ENCODE measurements at regions not wholly inside any gene's neighbourhood (a gene's known extent, or its start where the extent isn't known, plus 50 kb on each side); places are given as distances from the start of the nearest gene placed in this dataset.

DNA sequence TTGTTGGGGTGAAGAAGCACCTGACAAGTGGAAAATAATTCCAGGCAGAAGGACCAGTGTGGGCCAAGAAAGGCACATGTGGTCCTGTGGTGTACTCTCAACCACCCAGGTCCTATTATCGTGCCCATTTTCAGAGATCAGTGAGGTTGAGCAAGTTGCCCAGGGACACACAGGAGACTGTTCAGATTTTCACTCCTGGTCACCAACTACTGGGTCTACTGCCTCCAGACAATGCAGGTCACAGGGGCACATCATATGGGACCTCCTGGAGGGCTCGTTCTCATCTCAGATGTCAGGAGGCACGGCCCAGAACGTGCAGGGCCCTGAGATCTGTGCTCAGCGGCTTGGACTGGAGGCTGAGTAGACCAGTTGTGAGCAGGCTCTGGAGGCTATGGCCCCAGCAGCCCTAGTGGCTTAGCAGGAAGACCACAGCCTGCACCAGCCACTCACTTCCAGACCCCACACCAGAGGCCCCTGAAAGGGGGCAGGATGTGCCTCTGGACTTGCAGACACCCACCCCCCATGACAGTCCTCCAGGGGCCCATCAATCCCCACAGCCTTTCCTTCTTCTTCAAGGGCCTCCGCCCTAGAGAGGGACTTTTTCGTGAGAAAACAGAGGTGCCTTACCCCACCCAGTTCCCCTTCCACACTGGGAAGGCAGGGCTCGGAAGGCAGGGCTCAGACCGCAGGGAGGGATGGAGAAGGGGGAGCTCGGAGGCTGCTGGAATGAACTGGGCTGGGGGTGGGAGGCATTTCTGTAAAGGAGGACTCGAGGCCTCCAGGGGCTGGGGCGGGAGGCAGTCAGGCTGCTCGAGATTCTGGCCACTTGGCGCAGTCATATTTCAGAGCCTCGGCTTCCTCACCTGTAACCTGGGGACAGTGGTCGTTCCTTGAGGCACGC is 82.7 kb upstream of the NEURL1B start:
- TF ChIP-seq CTCF (conservative IDR thresholded peaks at IDR 0.05; ENCODE audit: low read depth, low read length), result no peak
- DNase-seq (ENCODE audit: low read depth), result no peak
- H3K4me3 ChIP-seq (ENCODE audit: low read depth, low read length), result peak overlapping the region; percentile 41

DNA sequence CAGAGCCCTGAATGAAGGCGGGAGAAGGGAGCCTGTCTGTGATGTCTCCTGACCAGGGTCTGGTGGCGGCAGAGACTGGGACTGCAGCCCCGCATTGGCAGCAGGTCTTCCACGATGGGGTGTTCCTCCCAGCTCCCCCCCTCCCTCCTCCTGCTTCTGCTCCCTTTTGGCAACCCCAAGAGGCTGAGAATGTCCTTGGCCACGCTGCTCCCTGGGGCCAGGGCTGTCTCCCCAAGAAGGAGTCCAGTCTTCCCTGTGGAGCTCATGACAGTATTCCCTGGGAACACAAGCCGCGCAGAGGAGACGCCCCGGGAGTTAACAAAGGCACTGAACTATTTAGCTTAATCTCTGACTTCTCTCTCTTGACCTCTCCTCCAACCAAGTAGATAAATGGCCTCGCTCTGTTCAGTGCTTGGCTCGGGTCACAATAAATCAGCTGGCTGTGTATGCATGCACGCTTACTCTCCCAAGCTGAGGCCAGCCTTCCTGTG is 84.0 kb upstream of the NEURL1B start:
- TF ChIP-seq CTCF (conservative IDR thresholded peaks at IDR 0.05; ENCODE audit: low read depth, low read length), result no peak
- peak; percentile 19 for DNase-seq (ENCODE audit: low read depth)

GRCh38 chr5:172556262-172556661 is 84.8 kb upstream of the NEURL1B start:
- TF ChIP-seq CTCF (conservative IDR thresholded peaks at IDR 0.05; ENCODE audit: low read depth, low read length), result no peak
- DNase-seq (ENCODE audit: low read depth), result no peak
- H3K4me3 ChIP-seq (ENCODE audit: low read depth, low read length), result no peak overlapping the region

More for the DNA sequence above, 84.0 kb upstream of the NEURL1B start:
- no peak overlapping the region for H3K4me3 ChIP-seq (ENCODE audit: low read depth, low read length)

DNA sequence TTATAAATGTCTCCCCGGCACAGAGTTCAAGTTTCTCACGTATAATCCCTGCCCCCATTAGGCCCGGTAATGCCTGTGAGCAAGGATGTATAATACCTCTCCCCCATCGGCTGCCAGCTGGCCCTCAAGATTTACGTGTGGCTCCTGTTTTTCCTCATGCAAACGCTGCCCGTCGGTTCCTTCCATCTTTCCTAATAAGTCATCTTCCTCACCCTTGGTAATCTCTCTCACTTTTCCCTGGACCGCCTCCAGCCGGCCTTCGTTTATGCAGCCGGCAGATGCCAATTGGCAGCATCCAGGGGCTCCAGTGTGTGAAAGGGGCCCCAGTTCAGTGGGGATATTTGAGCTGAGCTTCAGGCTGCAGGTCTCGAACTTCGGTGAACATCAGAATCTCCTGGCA is 86.5 kb upstream of the NEURL1B start:
- no peak overlapping the region for H3K4me3 ChIP-seq (ENCODE audit: low read depth, low read length)
- no peak for DNase-seq (ENCODE audit: low read depth)
- TF ChIP-seq CTCF (conservative IDR thresholded peaks at IDR 0.05; ENCODE audit: low read depth, low read length), result no peak

DNA sequence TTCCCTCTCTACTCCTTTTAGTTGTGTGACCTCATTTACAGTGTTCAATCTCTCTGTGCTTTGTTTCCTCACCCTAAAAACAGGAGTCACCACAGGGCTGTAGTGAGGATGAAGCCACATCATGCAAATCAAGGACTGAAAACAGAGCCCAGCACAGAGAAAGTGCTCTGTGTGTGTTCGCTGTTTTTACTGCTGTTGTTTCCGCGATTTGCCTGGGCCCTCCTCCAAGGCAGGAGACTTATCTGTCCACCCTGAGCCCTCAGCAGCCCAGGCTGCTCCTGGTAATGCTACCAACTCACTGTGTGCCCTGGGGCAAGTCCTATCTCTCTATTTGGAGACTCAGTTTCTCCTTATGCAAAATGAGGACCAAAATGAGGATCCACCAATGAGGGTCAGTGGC is 87.2 kb upstream of the NEURL1B start:
- no peak for DNase-seq (ENCODE audit: low read depth)
- H3K4me3 ChIP-seq (ENCODE audit: low read depth, low read length), result no peak overlapping the region
- no peak for TF ChIP-seq CTCF (conservative IDR thresholded peaks at IDR 0.05; ENCODE audit: low read depth, low read length)

- H3K4me3 ChIP-seq (ENCODE audit: low read depth, low read length), result no peak overlapping the region
- no peak for TF ChIP-seq CTCF (conservative IDR thresholded peaks at IDR 0.05; ENCODE audit: low read depth, low read length)
- DNase-seq (ENCODE audit: low read depth), result no peak
Measured at GRCh38 chr5:172553167-172553566, 87.9 kb upstream of the NEURL1B start.

DNA sequence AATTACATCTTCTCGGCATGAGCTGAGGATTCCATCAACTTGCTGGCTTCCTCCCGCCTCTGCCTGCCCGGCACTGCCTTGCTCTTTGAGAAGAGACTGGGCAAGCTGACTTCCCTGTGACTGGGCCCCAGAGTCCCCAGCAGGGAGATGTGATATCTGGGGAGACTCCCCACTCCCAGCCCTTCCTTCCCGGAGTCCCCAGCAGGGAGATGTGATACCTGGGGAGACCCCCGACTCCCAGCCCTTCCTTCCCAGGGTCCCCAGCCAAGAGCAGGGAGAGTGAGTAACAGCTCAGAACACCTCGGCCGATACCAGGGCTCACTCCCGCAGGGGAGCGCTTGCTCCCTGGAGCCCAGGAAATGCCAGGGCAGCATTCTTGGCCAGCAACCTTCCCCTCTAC is 90.1 kb upstream of the NEURL1B start:
- no peak for DNase-seq (ENCODE audit: low read depth)
- no peak overlapping the region for H3K4me3 ChIP-seq (ENCODE audit: low read depth, low read length)
- TF ChIP-seq CTCF (conservative IDR thresholded peaks at IDR 0.05; ENCODE audit: low read depth, low read length), result no peak
